Activated CD8-positive, alpha-beta T cell treated with anti-CD3 and anti-CD28 coated beads for 36 hours (primary cell): ENCODE measurements at regions not wholly inside any gene's neighbourhood (a gene's known extent, or its start where the extent isn't known, plus 50 kb on each side); places are given as distances from the start of the nearest gene placed in this dataset.

Experiments
- ATAC-seq: fragments of 200-7000 bp; cut with Tn5 transposase; one replicate; pipeline ENCODE4 v1.10.0; 2021; ENCODE audit warnings: mild to moderate bottlenecking, moderate library complexity
- CTCF ChIA-PET: fragments of 350-600 bp; sonication (Branson Sonifier 250); formaldehyde crosslinking; loops from one replicate; lab custom pipeline; 2021; ENCODE audit warnings: antibody characterized with exemption; lab: Charles Lee
- POLR2A ChIA-PET: fragments of 350-600 bp; sonication (Branson Sonifier 250); formaldehyde crosslinking; loops from one replicate; lab custom pipeline; 2021; ENCODE audit warnings: antibody characterized with exemption; lab: Charles Lee
- DNase-seq: peaks from one replicate; pipeline ENCODE4 v3.0.0-alpha.2; 2020
- H3K27ac Mint-ChIP-seq: one replicate; pipeline ENCODE4 v1.8.0; 2021; ENCODE audit warnings: mild to moderate bottlenecking, mixed read lengths
- H3K27me3 Mint-ChIP-seq: one replicate; pipeline ENCODE4 v1.8.0; 2021; ENCODE audit warnings: mixed read lengths
- H3K36me3 Mint-ChIP-seq: one replicate; pipeline ENCODE4 v1.8.0; 2021; ENCODE audit warnings: low read depth, mixed read lengths
- H3K4me1 Mint-ChIP-seq: one replicate; pipeline ENCODE4 v1.8.0; 2021; ENCODE audit warnings: low read depth, mixed read lengths
- H3K4me3 Mint-ChIP-seq: one replicate; pipeline ENCODE4 v1.8.0; 2021; ENCODE audit warnings: mild to moderate bottlenecking, moderate library complexity, mixed read lengths
- H3K9me3 Mint-ChIP-seq: one replicate; pipeline ENCODE4 v1.8.0; 2021; ENCODE audit warnings: mixed read lengths
- intact Hi-C: fragments of 100-400 bp; cut with micrococcal nuclease; formaldehyde crosslinking; loops from one replicate; pipeline ENCODE4 v1.10.0; 2022
- TF ChIP-seq, protein P1 (sequence below): fragments of 200-600 bp; IDR thresholded peaks from one replicate; pipeline ENCODE4 v1.8.0; 2022; ENCODE audit warnings: antibody characterized with exemption, mild to moderate bottlenecking

GRCh38 chr2:107469437-107469995 lies 357.2 kb upstream of the RGPD4 start:
- no peaks in the 10 kb centered on the region for H3K4me1 Mint-ChIP-seq
- ATAC-seq (no peak), DNase-seq (no peak)
- peaks cover 7% of the 10 kb centered on the region for H3K9me3 Mint-ChIP-seq
- H3K27me3 Mint-ChIP-seq = no peaks in the 10 kb centered on the region
- H3K4me3 Mint-ChIP-seq = no peak overlapping the region
- intact Hi-C loops = no loop called here
- no peak overlapping the region for H3K27ac Mint-ChIP-seq
- H3K36me3 Mint-ChIP-seq = no peaks in the 10 kb centered on the region
- ChIA-PET POLR2A (no interaction called here), CTCF (no interaction called here)
- TF ChIP-seq, protein P1, sequence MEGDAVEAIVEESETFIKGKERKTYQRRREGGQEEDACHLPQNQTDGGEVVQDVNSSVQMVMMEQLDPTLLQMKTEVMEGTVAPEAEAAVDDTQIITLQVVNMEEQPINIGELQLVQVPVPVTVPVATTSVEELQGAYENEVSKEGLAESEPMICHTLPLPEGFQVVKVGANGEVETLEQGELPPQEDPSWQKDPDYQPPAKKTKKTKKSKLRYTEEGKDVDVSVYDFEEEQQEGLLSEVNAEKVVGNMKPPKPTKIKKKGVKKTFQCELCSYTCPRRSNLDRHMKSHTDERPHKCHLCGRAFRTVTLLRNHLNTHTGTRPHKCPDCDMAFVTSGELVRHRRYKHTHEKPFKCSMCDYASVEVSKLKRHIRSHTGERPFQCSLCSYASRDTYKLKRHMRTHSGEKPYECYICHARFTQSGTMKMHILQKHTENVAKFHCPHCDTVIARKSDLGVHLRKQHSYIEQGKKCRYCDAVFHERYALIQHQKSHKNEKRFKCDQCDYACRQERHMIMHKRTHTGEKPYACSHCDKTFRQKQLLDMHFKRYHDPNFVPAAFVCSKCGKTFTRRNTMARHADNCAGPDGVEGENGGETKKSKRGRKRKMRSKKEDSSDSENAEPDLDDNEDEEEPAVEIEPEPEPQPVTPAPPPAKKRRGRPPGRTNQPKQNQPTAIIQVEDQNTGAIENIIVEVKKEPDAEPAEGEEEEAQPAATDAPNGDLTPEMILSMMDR = no peak

- no peaks in the 10 kb centered on the region for H3K36me3 Mint-ChIP-seq
- ATAC-seq (no peak), DNase-seq (no peak)
- no peak overlapping the region for H3K27ac Mint-ChIP-seq
- CTCF ChIA-PET = no interaction called here
- TF ChIP-seq, protein P1 = no peak
- H3K9me3 Mint-ChIP-seq = peaks cover 9% of the 10 kb centered on the region
- no peaks in the 10 kb centered on the region for H3K4me1 Mint-ChIP-seq
- intact Hi-C loops = no loop called here
- H3K27me3 Mint-ChIP-seq = no peaks in the 10 kb centered on the region
- no peak overlapping the region for H3K4me3 Mint-ChIP-seq
- POLR2A ChIA-PET = no interaction called here
These were observed 353.5 kb upstream of the RGPD4 start for GRCh38 chr2:107473150-107473549.

DNA sequence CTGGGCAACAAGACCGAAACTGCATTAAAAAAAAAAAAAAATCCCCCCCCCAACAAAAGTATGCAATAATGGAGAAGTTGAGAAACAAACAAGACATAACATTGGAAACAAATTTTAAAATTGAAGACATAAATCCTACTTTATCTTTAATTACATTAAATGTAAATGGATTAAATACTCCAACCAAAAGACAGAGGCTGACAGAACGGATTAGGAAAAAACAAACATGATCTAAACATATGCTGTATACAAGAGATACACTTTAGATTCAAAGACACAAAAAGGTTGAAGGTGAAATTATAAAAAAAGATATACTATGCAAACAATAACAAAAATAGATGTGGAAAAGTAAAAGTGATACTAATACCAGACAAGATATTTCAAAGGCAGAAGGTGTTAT lies 350.8 kb upstream of the RGPD4 start:
- H3K27ac Mint-ChIP-seq = no peak overlapping the region
- DNase-seq = no peak
- H3K4me3 Mint-ChIP-seq = no peak overlapping the region
- CTCF ChIA-PET = no interaction called here
- peaks cover 6% of the 10 kb centered on the region for H3K9me3 Mint-ChIP-seq
- TF ChIP-seq, protein P1 = no peak
- intact Hi-C loops = no loop called here
- no peaks in the 10 kb centered on the region for H3K27me3 Mint-ChIP-seq
- no peaks in the 10 kb centered on the region for H3K36me3 Mint-ChIP-seq
- ATAC-seq = no peak
- POLR2A ChIA-PET = no interaction called here
- H3K4me1 Mint-ChIP-seq = no peaks in the 10 kb centered on the region

DNA sequence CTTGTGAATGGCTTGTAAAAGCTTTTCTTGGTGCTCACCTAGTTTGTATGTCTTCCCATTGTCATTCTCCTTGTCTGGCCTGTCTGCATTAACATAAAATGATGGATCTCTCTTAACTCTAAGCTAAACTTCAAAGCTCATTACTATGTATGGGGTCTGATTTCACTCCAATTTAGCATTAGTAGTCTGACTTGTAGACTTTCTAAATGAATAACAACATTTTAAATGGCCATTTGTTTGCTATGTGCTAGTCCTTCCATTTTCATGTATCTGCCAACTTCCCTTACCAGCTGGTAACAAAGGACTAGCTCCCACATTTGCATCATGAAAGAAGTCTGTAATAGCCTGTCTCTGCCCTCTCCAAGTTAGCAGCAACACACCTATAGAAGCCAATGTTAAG lies 324.2 kb upstream of the RGPD4 start:
- TF ChIP-seq, protein P1 = no peak
- POLR2A ChIA-PET = no interaction called here
- intact Hi-C loops = no loop called here
- H3K36me3 Mint-ChIP-seq = no peaks in the 10 kb centered on the region
- H3K4me3 Mint-ChIP-seq = no peak overlapping the region
- no peak overlapping the region for H3K27ac Mint-ChIP-seq
- no peaks in the 10 kb centered on the region for H3K9me3 Mint-ChIP-seq
- ATAC-seq = no peak
- CTCF ChIA-PET = no interaction called here
- H3K4me1 Mint-ChIP-seq = no peaks in the 10 kb centered on the region
- DNase-seq = no peak
- H3K27me3 Mint-ChIP-seq = no peaks in the 10 kb centered on the region

- ATAC-seq = no peak
- no peak overlapping the region for H3K27ac Mint-ChIP-seq
- no peak overlapping the region for H3K4me3 Mint-ChIP-seq
- POLR2A ChIA-PET = no interaction called here
- TF ChIP-seq, protein P1 = no peak
- peaks cover 3% of the 10 kb centered on the region for H3K9me3 Mint-ChIP-seq
- no peak for DNase-seq
- CTCF ChIA-PET = no interaction called here
- no peaks in the 10 kb centered on the region for H3K36me3 Mint-ChIP-seq
- intact Hi-C loops = no loop called here
- H3K27me3 Mint-ChIP-seq = no peaks in the 10 kb centered on the region
- no peaks in the 10 kb centered on the region for H3K4me1 Mint-ChIP-seq
These were observed 314.5 kb upstream of the RGPD4 start for GRCh38 chr2:107511970-107512789.
